Thyroid gland (tissue), 4 donors: ENCODE measurements at regions not wholly inside any gene's neighbourhood (a gene's known extent, or its start where the extent isn't known, plus 50 kb on each side); places are given as distances from the start of the nearest gene placed in this dataset.

Experiments
- CTCF ChIP-seq, 6 experiments: fragments of 200-600 bp in 3 of 6; fragments of 450-650 bp in 3 of 6; sonication (generic) in 3 of 6; IDR thresholded peaks; one replicate each; pipeline ENCODE4 v1.5.1; 2016 to 2019; ENCODE audit warnings: antibody characterized with exemption in 6 of 6, mild to moderate bottlenecking in 2 of 6, inconsistent platforms in 1 of 6, moderate library complexity in 1 of 6
- POLR2A ChIP-seq, 2 donors: fragments of 450-650 bp; IDR thresholded peaks; one replicate each; pipeline ENCODE4 v1.6.1; 2017; ENCODE audit warnings: antibody characterized with exemption in 2 of 2, mild to moderate bottlenecking in 2 of 2, moderate library complexity in 1 of 2

DNA sequence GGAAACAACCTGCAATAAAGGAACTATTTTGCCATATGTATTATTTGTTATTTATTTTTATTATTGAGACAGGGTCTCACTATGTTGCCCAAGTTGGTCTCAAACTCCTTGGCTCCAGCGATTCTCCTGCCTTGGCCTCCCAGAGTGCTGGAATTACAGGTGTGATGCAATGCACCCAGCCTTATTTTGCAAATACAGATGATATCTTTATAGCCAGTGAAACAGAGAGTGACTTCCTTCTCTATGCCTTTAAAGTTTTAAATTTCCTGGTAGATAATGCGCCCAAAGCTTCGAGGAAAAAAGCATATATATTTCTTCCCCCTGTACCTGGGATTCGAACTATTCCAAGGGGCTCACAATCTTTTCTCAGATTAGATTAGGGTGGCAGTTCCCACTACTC is 601.1 kb upstream of the HTR2C start:
- no peak for TF ChIP-seq CTCF (IDR thresholded peaks at IDR 0.05)
- TF ChIP-seq POLR2A (IDR thresholded peaks at IDR 0.05): no peak
